ENCODE measurements at regions not wholly inside any gene's neighbourhood (a gene's known extent, or its start where the extent isn't known, plus 50 kb on each side); places are given as distances from the start of the nearest gene placed in this dataset.

DNA sequence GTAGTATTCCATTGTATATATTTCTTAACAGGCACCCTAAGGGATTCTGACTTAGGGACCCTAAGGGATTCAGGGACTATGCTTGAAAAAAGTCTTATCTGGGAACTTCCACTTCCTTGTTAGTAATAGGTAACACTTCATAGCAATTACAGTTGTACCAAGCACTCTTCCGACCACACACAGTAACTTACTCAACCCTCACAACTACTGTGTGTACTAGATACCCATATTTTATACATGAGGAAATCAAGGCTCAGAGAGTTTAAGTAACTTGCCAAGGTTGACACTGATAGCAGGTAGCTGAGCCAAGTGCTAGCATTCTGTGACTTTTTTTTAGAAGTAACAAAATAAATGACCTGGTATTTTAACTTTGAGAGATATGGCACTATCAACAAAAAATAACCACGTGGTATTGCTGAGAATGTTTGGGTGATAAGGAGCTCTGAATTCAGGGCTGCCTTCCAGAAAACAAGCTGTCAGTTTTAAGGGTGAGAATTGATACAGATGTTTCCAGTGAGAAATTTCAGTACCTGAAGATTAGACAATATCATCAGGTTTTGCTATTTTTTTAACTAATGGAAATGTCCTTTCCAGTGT is 210.3 kb upstream of the SUCLG2 start:
- TF ChIP-seq CTCF (IDR thresholded peaks at IDR 0.05; ENCODE audit: extremely low read depth in 1 of 2, insufficient read depth in 1 of 2, low read depth in 1 of 2, low read length in 2 of 2) (no peak), JUN (IDR thresholded peaks at IDR 0.05; ENCODE audit: borderline replicate concordance, insufficient read depth, insufficient read length, low read depth) (no peak)
- TF ChIP-seq, protein P1, sequence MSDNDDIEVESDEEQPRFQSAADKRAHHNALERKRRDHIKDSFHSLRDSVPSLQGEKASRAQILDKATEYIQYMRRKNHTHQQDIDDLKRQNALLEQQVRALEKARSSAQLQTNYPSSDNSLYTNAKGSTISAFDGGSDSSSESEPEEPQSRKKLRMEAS (IDR thresholded peaks at IDR 0.05; ENCODE audit: insufficient read depth, insufficient read length), result no peak

Measured in endothelial cell of umbilical vein (primary cell).